HG03460 (cell line): ENCODE measurements at regions not wholly inside any gene's neighbourhood (a gene's known extent, or its start where the extent isn't known, plus 50 kb on each side); places are given as distances from the start of the nearest gene placed in this dataset.

ENCODE experiments used
- ATAC-seq: cut with Tn5 transposase; IDR thresholded peaks from one replicate; pipeline ENCODE4 v1.9.1; 2021; ENCODE audit not compliant: unreplicated experiment

DNA sequence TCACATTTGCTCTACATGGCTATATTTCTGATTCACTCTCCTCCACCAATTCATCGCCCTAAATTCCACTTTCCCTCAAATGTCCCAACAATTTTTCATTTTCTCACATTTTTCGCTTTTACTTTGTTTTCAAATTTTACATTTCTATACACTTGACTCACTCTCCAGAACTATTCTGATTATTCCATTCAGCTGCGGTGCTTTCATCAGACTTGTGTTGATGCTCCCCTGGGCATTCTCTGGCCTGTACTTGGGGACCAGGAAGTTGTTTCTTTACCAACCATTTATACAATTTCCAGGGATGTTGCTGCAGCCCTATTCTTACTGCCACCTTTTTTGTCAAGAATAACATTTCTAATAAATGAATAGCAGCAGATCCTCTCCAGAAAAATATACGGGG is 444.8 kb downstream of the MAFB start:
- no peak for ATAC-seq

DNA sequence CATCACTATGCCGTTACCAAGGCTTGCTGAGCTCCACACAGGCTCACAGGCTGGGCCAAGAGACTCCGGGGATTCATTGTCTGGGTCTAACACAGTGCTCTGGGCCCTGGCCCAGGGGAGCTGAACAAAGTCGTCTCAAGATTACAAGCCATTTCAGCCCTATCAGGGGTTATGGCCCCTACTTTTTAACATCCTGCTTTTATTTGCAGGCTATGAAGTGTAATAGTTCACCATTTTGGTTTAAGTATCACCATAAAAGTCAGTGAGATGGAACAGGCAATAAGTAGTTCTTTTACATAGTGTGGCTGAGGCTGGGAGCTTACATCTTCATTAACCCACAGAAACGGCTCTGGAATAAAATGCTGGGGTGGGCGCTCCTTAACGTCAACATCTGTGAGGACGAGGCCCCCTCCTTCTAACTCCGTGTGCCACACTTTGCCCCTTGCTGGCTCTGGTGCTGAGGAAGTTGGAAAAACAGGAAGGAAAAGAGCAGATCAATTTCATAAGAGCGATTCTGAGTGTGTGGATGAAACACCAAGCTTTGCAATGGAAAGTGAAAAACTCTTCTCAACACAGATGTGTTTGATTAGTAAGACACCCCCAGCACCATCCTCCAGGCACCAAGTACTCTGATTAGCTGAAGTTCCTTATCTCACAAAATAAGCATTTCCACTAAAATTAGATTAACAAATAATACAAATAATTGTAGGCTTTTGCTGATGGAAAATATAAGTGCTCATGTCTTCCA is 447.3 kb downstream of the MAFB start:
- ATAC-seq = no peak

DNA sequence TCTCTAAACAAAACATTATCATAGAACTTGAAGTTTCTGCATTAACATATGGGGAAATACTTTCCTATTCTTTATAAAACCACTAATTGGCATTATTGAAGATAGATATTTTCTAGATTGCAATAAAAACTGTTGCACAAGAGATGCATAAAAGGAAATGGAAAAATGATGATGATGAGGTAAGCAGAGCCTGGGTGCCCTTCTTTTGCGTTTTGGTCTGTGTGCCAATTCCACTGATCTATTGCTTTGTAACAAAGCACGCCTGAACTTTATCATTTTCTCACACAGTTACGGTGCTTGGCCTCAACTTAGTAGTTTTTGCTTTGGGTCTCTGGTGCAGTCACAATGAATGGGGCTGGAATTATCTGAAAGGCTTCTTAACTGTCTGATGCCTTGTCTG is 450.5 kb downstream of the MAFB start:
- ATAC-seq = no peak

DNA sequence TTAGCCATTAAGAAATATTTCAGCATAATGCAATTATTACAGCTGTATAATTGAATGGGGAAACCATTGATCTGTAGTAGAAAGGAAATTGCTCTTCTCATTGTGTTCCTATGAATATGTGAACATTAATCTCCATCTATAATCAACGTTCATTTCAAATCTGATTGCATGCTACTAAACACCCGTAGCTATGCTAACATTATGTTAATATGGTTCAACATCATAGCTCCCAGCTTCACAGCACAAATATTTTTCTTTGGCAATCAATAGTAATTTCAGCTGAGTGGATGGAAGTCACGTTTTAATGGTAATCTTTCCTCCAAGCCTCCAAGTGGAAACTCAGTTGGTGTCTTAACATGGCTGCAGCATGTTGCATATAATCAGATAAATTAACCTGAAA is 454.4 kb downstream of the MAFB start:
- no peak for ATAC-seq

DNA sequence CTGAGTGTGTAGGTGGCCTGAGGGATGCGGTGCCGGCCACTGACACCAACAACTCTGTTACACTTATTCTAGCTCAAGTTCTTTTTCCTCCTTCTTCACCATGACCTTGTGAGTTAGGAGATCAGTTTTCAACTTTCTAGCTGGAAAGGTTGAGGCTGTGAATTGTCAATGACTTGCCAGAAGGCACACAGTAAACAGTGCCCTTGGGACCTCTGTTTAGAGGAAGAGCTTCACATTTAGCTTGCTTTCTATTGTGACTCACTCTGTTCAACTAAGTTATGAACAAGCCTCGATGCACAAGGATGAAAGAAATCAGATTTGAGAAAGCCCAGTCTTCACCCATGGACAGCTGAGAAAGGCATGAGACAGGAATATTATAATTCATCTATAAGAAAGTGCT is 455.6 kb downstream of the MAFB start:
- ATAC-seq = no peak

DNA sequence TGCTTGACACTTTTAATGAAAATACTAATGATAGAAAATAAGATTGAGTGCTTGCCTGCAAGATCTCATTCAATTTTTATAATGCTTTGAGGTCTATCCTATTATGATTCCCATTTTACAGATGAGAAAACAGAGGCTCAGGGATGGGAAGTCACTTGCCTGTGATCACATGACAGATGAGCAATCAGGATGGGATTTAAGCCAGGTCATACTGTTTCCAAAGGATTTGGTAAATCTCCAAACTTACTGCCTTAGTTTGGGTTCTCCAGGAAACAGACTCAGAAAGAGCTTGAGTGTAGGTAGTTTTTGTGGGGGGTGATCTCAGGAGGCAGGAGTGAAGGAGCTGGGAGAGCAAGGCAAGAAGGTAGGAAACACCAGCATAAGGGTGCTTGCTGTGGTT is 456.3 kb downstream of the MAFB start:
- no peak for ATAC-seq

DNA sequence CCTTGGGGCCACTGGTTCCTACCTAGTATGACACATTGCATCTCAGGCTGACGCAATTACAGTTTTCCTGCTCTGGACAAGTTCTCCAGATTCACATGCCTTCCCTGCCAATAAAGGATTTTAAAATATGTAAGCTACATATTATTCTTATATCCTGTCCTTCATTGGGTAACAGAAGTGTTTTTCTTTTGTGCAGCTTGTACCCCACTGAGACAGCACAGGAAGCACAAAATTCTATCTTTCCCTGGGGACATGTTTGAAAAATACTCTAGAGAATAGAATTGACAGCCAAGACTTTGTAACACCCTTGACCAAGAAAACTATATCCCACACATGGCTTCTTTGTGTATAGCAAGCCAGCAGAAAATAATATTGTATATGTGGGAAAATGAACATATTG is 456.8 kb downstream of the MAFB start:
- no peak for ATAC-seq

DNA sequence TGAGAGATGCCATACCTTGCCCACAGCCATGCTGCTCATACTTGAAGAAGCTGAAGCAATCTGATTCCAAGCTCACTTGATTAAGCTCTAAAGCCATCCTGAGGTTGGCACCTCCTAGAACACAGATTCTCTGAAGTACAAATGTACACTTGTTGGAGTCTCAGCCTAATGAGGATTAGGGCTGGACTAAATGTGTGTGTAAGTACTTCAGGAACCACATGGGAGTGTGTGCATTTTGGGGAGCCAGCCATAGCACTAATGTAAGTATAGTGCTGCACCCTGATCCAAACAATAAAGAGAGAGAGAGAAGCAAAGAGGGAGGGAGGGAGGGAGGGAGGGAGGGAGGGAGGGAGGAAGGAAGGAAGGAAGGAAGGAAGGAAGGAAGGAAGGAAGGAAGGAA is 458.6 kb downstream of the MAFB start:
- no peak for ATAC-seq

DNA sequence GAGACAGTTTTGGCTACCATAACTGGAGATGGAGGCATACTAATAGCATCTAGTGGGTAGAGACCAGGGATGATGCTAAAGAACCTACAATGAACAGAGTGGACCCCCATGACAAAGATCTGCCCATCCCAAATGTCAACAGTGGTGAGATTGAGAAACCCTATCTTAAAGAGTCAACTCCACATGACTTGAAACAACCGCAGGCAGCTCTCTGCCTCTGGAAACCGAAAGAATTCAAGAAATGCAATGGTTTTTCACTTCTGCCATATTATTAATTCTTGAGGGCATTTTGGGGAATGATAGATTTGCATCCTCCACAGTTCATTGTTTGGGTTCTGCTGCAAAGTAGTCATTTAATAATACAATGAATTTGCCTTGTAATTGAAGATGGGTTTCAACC is 463.4 kb downstream of the MAFB start:
- ATAC-seq = no peak

DNA sequence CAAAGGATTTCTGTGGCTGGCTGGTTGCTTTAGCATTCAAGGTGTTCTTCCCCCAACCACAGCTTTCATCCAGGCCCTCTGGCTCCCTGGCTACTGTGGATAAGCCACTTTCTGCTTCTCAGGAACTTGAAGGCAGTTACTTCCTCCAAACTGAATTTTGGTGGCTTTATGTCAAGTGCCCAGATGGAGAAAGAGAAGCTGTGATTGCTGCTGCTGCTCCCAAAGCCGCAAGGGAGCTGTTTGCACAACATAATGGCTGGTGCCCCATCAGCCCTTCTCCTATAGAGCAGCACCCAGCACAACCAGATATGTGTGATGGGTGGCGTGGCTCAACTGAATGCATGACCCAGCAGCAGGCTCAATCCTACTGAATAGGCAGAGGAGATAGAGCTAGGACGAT is 465.2 kb downstream of the MAFB start:
- ATAC-seq = no peak

DNA sequence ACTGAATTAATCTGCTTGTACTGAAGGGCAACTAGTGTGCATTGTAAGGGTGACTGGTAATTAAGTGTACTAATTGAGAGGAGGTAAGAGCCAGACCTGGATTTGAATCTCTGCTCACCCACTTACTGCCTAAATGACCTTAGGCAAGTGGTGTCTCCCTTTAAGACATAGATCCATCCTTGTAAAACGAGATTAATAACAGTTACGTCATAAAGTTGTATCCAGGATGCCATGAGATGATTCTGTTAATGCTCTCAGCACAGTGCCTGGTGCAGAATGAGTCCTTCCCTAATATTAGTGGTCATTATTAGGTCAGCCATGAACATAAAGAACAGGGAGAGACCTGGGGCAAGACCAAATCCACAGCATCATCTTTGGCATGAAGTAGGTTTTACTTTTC is 470.1 kb downstream of the MAFB start:
- no peak for ATAC-seq

DNA sequence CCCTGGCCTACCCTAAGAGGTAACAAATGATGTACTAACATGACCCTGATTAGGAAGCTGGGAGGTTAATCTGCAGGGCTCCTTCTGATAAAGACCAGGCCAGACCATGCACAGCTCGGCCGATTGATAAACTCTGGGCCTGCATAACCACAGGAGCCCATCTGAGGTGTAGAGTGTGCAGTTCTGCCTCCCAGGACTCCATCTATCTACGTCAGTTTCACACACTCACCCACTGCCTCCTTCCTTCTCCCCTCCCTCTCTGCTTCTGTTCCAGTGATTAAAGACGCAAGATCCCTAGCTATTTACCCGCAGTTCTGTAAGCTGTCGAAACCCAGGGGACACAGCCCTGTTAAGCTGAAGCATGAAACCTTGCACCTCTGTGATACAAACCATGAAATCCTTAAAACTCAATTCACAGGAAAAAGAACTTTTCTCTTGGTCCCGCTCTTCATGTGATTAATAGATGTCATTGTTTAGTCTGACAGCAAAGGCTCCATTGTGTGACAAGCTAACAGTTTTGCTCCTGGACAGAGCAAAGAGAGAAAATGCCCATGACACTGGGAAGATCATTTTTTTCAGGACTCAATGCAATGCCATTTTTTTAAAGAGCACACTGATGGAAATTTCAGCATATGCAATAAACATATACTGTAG is 470.6 kb downstream of the MAFB start:
- ATAC-seq = no peak

DNA sequence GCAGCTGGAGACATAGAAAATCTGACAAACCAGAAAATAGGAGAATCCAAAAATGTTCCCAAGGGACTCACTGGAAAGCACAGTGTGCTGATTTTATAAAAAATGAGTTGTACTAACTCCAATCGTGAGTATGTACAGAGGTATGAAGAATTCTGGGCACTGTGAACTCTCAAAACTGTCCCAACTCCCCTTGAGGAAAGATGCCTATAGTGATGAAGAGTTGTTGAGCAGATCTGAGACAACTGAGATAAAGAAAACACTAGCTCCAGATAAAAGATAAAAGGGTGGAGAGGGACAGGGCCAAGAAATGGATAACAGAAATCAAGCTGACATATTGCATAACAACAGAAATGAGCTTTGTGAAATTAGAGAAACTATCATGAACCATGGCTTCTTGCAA is 481.4 kb downstream of the MAFB start:
- no peak for ATAC-seq

DNA sequence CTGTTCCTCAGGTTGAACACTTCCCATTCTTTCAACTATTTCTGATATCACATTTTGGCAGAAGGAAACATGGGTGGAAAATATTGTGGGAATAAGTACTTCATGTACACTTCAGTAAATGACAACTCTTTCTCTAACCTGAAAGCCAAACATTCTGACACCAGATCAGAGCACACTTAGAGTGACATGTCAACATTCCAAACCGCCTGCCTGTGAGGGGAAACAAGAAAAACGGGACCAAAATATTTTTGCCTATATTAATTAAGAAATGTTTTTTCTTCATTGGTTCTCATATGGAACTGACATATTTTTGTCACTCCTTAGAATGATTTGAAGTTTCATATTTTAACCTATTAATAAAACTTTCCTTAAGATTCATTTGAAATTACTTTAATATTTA is 483.1 kb downstream of the MAFB start:
- ATAC-seq = no peak

DNA sequence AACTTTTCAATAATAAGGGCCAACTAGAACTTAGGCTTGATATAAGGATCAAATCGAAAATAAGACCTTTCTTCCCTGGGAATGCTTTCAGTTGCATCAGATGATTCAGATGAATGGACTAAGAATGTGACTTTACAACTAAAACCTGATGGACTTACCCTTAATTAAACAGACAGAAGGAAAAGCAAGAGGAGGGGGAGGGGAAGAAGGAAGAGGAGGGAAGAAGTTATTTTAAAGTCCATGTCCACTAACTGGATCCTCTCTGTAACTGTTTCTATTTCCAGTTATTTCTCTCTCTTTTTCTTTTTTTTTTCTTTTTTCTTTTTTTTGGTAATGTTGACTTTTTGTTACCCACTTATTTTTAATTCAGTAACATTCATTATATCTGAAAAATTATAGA is 486.0 kb downstream of the MAFB start:
- no peak for ATAC-seq

DNA sequence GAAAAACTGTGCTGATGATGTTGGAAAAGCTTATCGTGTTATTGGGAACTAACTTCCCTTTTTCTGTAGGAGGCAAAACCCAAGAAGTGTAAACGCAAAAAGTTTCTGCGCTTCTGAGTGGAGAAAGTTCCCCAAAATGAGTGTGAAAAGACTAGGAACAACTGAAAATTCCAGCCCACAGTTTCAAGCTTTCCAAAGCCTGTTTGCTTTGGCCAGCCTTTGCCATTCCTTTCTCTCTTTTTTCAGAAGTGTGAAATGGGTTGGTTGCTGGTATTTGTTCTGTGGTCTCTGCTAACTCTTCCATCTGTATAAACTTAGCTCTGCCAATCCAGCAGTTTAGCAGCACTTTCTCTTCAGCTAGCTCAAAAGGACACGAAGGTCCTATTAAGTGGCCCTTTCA is 491.3 kb downstream of the MAFB start:
- no peak for ATAC-seq

DNA sequence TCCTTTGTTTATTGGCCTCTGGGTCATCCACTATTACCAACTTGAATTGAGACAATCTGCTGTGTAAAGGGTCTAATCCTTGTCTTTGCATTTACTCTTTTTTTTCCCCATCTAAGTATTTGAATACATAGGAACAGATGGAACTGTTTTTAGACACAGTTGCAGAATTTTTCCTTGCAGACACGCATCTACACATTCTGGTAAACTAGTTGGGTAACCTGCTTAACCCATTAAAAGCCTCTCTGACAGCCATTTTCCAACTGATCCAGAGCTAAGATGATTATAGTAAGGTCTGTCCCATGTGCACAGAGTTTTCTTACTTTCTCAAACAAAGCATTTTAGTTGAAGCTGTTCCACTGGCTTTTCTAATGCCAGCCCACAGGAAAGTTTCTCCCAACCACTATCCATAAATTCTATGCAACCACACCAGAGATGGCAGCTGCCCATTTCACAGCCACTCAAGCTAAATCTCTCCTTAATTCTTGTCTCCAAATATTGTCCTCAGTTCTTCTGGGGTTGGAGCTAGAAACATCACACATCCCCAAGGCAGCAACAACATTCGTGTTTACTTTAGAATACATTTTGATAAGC is 492.1 kb downstream of the MAFB start:
- ATAC-seq = no peak

DNA sequence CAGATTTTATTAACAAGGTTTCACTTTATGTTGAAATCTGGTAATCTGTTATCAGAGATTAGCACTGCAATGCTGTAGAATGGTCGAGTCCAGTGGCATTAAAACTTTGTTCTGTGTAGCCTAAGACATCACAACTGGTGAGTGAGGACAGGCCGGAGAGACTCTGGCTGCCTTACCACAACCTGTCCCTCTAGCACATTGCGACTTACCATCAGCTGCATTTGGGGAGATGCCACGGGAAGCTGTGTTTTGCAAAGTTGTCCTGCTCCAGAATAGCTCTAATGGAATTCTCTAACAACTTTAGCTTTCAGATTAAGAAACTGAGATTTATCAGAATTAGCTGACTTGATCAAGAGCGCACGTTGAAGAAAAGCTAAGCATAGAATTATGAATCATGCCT is 493.3 kb downstream of the MAFB start:
- no peak for ATAC-seq

DNA sequence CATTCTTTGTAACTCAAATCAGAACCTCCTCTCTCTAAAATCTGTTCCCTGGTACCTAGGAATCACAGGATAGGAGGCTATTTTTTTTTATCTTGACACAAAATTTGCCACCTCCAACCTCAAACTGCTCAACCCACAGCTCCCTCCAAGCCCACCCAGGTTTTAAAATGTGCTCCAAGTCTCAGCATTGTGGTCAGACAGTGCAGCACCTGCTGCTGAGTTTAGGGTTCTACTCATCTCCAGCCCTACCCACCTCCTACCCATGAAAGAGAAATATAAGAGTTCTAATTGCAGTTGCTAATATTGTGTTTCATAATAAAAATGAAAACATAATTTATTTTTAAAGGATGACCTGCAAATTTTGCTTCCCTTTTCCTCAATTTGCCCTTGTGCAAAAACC is 496.5 kb downstream of the MAFB start:
- no peak for ATAC-seq

DNA sequence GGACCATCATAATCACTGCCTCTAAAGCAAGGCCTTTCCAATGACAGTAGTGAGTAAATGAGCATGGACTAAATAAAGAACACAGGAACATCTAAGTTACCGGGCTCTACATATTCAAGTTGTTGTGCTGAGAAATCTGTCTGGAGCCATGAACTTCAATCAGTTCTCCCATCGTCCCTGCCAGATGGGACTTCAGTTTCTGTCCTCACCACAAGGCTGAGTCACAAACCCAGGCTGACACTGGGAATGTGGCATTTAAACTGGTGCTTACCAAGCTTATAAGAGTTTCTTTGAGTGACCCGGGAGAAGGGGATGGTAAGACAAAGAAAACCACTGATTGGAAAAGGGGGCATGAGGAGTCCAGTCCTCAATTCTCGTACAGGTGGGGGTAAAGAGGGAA is 497.0 kb downstream of the MAFB start:
- no peak for ATAC-seq

DNA sequence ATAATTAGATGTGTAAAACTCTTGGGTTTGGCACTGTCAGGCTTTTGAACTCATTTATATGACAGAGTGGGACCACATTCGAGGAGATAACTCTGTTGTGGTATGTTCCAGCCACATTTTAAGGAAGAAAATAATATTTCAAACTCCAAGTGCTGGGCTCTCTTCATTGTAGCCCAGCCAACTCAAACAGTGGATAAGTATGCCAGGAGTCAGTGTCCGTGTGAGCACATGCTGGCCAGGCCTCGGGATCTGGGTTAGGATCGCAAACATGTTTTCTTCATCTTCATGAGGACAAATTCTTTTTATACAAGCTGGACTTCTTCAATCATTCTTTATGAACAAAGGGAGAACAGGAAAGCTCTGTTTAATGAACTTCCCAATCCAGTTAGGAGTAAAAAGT is 497.5 kb downstream of the MAFB start:
- ATAC-seq = no peak

DNA sequence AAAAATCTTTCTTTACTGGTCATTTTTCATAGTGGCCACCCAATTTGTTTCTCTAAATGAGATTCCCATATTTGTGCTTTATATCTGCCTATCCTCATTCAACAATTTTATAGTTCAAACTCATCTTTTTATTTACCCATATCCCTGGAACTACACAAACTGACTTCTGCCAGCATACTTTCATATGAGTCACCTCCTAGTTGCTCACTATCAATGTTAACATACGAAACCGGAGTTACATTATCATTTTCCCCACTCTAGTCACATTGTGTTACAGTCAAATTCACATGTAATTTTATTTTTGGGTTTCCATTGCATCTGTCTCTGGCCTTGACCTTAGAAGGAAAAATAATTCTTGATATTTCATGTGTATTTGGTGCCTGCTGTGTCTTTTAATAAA is 499.4 kb downstream of the MAFB start:
- no peak for ATAC-seq

DNA sequence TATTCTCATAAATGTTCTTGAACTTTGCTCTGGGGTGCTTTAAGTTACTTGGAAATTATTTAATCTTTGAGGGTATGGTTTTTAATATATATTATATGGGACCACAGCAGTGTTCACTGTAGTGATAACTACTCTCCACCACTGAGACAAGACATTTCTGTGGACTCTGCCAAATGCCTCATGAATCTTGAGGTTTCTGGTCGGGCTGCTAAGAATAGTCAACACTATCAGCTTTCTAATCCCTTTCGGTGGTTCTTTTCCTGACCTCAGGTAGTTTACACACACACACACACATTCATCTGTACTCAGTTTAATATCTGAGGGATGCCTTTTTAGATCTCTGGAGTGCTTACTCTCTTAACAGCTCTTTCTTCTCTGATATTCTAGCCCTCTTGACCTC is 500.7 kb downstream of the MAFB start:
- no peak for ATAC-seq
